ENCODE measurements at regions not wholly inside any gene's neighbourhood (a gene's known extent, or its start where the extent isn't known, plus 50 kb on each side); places are given as distances from the start of the nearest gene placed in this dataset.

- no peaks in the 10 kb centered on the region for H3K36me3 ChIP-seq (ENCODE audit: control insufficient read depth, insufficient read depth, low read length)
- no peak overlapping the region for H2BK5ac ChIP-seq (ENCODE audit: low read depth, low read length, poor library complexity, severe bottlenecking)
- H3K18ac ChIP-seq (ENCODE audit: low read depth, low read length), result no peak overlapping the region
- no peak overlapping the region for H4K8ac ChIP-seq (ENCODE audit: low read depth in 2 of 2, low read length in 2 of 2)
- WGBS, 2 experiments (ENCODE audit: extremely low coverage in 2 of 2, insufficient read length in 1 of 2), result no CpG with 5 or more reads among the region's 5 CpGs
- no peak overlapping the region for H3K14ac ChIP-seq (replicated peaks; ENCODE audit: low read depth, low read length)
- H3K4me3 ChIP-seq (ENCODE audit: insufficient read depth, low read depth, low read length), result no peak overlapping the region
- no peaks in the 10 kb centered on the region for H3K9me1 ChIP-seq (ENCODE audit: insufficient read depth, low read length)
- BruUV-seq (replicated peaks), result no TSS peak
- H4K5ac ChIP-seq (ENCODE audit: low read depth, low read length), result no peak overlapping the region
- H4K91ac ChIP-seq (ENCODE audit: insufficient read depth, low read depth, low read length), result no peak overlapping the region
- H3K9ac ChIP-seq (ENCODE audit: low read depth, low read length), result no peak overlapping the region
- H2AK9ac ChIP-seq (replicated peaks; ENCODE audit: low read depth, low read length, poor library complexity), result no peak overlapping the region
- H2BK15ac ChIP-seq (ENCODE audit: low read depth, low read length), result no peak overlapping the region
- no peak overlapping the region for H2BK120ac ChIP-seq (ENCODE audit: low read depth, low read length)
- no peaks in the 10 kb centered on the region for H3K9me3 ChIP-seq (ENCODE audit: control insufficient read depth, insufficient read depth, low read length)
- H4K20me1 ChIP-seq (ENCODE audit: insufficient read depth, low read length), result no peaks in the 10 kb centered on the region
- DNase-seq (no peak), ATAC-seq (ENCODE audit: low read depth) (no peak)
- H2AFZ ChIP-seq (replicated peaks; ENCODE audit: low read length, poor library complexity), result no peak overlapping the region
- ChIA-PET POLR2A (ENCODE audit: unreplicated experiment) (no interaction called here), CTCF (no interaction called here)
- H3K27me3 ChIP-seq (ENCODE audit: control insufficient read depth, insufficient read depth, low read length), result no peaks in the 10 kb centered on the region; the same call in 1 of the 2 replicates
- H3K4me2 ChIP-seq (ENCODE audit: low read depth, low read length), result no peak overlapping the region
- no peaks in the 10 kb centered on the region for H3K4me1 ChIP-seq (ENCODE audit: control insufficient read depth, insufficient read depth, low read length)
- H2AK5ac ChIP-seq (ENCODE audit: low read depth, low read length), result no peak overlapping the region
- TF ChIP-seq RAD21 (IDR thresholded peaks at IDR 0.05; ENCODE audit: low read length) (no peak), CTCF (conservative IDR thresholded peaks at IDR 0.05; ENCODE audit: low read depth, low read length) (no peak)
- no peak overlapping the region for H3K56ac ChIP-seq (ENCODE audit: extremely low read depth, insufficient read depth, low read length)
- dilution Hi-C loops (cut with HindIII; ENCODE audit: low sequenced_read_pairs, unreplicated experiment), result no loop called here
- no peak overlapping the region for H2BK20ac ChIP-seq (ENCODE audit: low read depth, low read length)
- no peak overlapping the region for H3K27ac ChIP-seq (ENCODE audit: insufficient read depth, low read length)
- no peaks in the 10 kb centered on the region for H3K79me1 ChIP-seq (ENCODE audit: low read depth in 1 of 2, low read length in 2 of 2)
- intact Hi-C loops (cut with micrococcal nuclease), result no loop called here
- in situ Hi-C loops (cut with MboI; ENCODE audit: low sequenced_read_pairs), result no loop called here
- no peak overlapping the region for H3K4ac ChIP-seq (ENCODE audit: low read depth, low read length)
- H3K23ac ChIP-seq (ENCODE audit: low read depth, low read length), result no peak overlapping the region
Observed at GRCh38 chr13:109425821-109426689, 360.3 kb downstream of the IRS2 start.

Measured in IMR-90 (cell line).